ENCODE measurements at regions not wholly inside any gene's neighbourhood (a gene's known extent, or its start where the extent isn't known, plus 50 kb on each side); places are given as distances from the start of the nearest gene placed in this dataset.

- TF ChIP-seq, protein P1, sequence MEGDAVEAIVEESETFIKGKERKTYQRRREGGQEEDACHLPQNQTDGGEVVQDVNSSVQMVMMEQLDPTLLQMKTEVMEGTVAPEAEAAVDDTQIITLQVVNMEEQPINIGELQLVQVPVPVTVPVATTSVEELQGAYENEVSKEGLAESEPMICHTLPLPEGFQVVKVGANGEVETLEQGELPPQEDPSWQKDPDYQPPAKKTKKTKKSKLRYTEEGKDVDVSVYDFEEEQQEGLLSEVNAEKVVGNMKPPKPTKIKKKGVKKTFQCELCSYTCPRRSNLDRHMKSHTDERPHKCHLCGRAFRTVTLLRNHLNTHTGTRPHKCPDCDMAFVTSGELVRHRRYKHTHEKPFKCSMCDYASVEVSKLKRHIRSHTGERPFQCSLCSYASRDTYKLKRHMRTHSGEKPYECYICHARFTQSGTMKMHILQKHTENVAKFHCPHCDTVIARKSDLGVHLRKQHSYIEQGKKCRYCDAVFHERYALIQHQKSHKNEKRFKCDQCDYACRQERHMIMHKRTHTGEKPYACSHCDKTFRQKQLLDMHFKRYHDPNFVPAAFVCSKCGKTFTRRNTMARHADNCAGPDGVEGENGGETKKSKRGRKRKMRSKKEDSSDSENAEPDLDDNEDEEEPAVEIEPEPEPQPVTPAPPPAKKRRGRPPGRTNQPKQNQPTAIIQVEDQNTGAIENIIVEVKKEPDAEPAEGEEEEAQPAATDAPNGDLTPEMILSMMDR (IDR thresholded peaks at IDR 0.05 in 8 of 11, conservative IDR thresholded peaks at IDR 0.05 in 3 of 11), result no peak
- TF ChIP-seq POLR2A (IDR thresholded peaks at IDR 0.05), result no peak
- TF ChIP-seq POLR2AphosphoS5 (IDR thresholded peaks at IDR 0.05), result no peak
These were observed 939.4 kb downstream of the BRINP3 start for GRCh38 chr1:189538271-189538670.
